ENCODE measurements at regions not wholly inside any gene's neighbourhood (a gene's known extent, or its start where the extent isn't known, plus 50 kb on each side); places are given as distances from the start of the nearest gene placed in this dataset.

GRCh38 chr13:64377606-64378005, 2852.5 kb downstream of the PCDH9 start (continued):
- TF ChIP-seq ZSCAN18 (CRISPR knock-in tag; IDR thresholded peaks at IDR 0.05) (no peak), TCF7 (CRISPR knock-in tag; IDR thresholded peaks at IDR 0.05; ENCODE audit: low read depth) (no peak)

- ChIA-PET POLR2A (no interaction called here), CTCF (no interaction called here)
- Mint-ChIP-seq H3K4me1 (no peaks in the 10 kb centered on the region), H3K9me3 (peaks cover 71% of the 10 kb centered on the region), H3K27ac (no peak overlapping the region), H3K36me3 (peaks cover 29% of the 10 kb centered on the region), H3K4me3 (no peak overlapping the region), H3K27me3 (ENCODE audit: low read depth) (peaks cover 6% of the 10 kb centered on the region; the same call in 1 of the 2 replicates)
- TF ChIP-seq NFATC4 (CRISPR knock-in tag; IDR thresholded peaks at IDR 0.05) (no peak), TEAD1 (CRISPR knock-in tag; IDR thresholded peaks at IDR 0.05) (no peak), E2F4 (CRISPR knock-in tag; IDR thresholded peaks at IDR 0.05; ENCODE audit: borderline replicate concordance, low read depth) (no peak), ZNF512 (CRISPR knock-in tag; IDR thresholded peaks at IDR 0.05; ENCODE audit: borderline replicate concordance) (no peak), JUN (CRISPR knock-in tag; IDR thresholded peaks at IDR 0.05) (no peak), ATF2 (CRISPR knock-in tag; IDR thresholded peaks at IDR 0.05; ENCODE audit: borderline replicate concordance, low read depth) (no peak), ZNF671 (CRISPR knock-in tag; IDR thresholded peaks at IDR 0.05) (no peak), ZNF396 (CRISPR knock-in tag; IDR thresholded peaks at IDR 0.05; ENCODE audit: borderline replicate concordance) (no peak), ZNF416 (CRISPR knock-in tag; IDR thresholded peaks at IDR 0.05) (no peak), ZBTB43 (CRISPR knock-in tag; IDR thresholded peaks at IDR 0.05) (no peak)
- DNase-seq (ENCODE audit: low spot score) (no peak), ATAC-seq (no peak)
Measured at GRCh38 chr13:64371461-64371860, 2858.7 kb downstream of the PCDH9 start.

GRCh38 chr13:64371045-64371444, 2859.1 kb downstream of the PCDH9 start:
- peaks cover 6% of the 10 kb centered on the region; the same call in 1 of the 2 replicates for H3K27me3 Mint-ChIP-seq (ENCODE audit: low read depth)
- H3K9me3 Mint-ChIP-seq: peaks cover 76% of the 10 kb centered on the region
- no peak overlapping the region for H3K27ac Mint-ChIP-seq
- peaks cover 31% of the 10 kb centered on the region for H3K36me3 Mint-ChIP-seq
- CTCF ChIA-PET: no interaction called here
- H3K4me1 Mint-ChIP-seq: no peaks in the 10 kb centered on the region
- no peak overlapping the region for H3K4me3 Mint-ChIP-seq
- no peak for DNase-seq (ENCODE audit: low spot score)
- ATAC-seq: no peak
- TF ChIP-seq TP53 (CRISPR knock-in tag; IDR thresholded peaks at IDR 0.05) (no peak), JAZF1 (CRISPR knock-in tag; IDR thresholded peaks at IDR 0.05) (no peak), ATF2 (CRISPR knock-in tag; IDR thresholded peaks at IDR 0.05; ENCODE audit: borderline replicate concordance, low read depth) (no peak)
- POLR2A ChIA-PET: no interaction called here
